Skin epidermis (tissue), 12 donors: ENCODE measurements at regions not wholly inside any gene's neighbourhood (a gene's known extent, or its start where the extent isn't known, plus 50 kb on each side); places are given as distances from the start of the nearest gene placed in this dataset.

ENCODE experiments used
- H3K27ac ChIP-seq, 21 experiments: fragments of 200-600 bp; sonication (generic) in 11 of 21; one replicate each; pipeline ENCODE4 v1.5.0; 2020; ENCODE audit warnings: mild to moderate bottlenecking in 3 of 21, inconsistent platforms in 2 of 21, moderate library complexity in 2 of 21
- H3K4me3 ChIP-seq, 7 experiments: fragments of 200-600 bp; sonication (generic) in 2 of 7; one replicate each; pipeline ENCODE4 v1.5.0; 2020; ENCODE audit warnings: inconsistent platforms in 2 of 7, mild to moderate bottlenecking in 2 of 7, moderate library complexity in 1 of 7

DNA sequence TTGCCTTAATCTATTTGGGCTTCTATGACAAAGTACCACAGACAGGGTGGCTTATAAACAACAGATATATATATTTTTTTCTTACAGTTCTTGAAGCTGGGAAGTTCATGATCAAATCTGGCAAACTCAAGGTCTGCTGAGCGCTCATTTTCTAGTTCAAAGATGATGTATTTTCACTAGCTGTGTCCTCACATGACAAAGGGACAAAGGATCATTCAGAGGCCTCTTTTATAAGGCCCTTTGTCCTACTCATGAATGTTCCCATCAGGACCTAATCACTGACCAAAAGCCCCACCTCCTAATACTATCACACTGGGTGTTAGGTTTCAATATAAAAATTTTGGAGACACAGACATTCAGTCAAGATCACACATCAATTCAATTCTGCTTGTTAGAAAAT lies 2025.2 kb downstream of the PCDH7 start:
- H3K27ac ChIP-seq, result no peak overlapping the region
- no peak overlapping the region for H3K4me3 ChIP-seq

GRCh38 chr4:32748061-32748460 lies 2027.9 kb downstream of the PCDH7 start:
- no peak overlapping the region for H3K27ac ChIP-seq
- H3K4me3 ChIP-seq, result no peak overlapping the region

DNA sequence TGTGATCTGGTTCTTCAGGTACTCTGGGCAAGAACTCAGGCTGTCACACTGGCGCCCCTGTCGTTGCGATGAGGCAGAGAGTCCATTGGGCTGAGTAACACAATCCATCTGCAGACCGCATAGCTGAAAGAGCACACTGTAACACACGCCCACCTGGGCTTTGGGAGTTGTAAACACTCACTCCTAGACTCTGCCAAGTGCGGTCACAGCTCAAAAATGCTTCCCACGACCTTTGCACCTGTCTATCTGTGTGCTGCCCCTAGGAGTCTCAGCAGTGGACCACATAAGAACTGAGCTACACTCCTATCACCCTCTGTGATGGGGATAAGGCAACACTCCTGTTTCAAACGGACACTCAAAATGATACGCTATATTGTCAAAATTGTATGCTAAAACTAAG lies 2028.3 kb downstream of the PCDH7 start:
- Histone ChIP-seq H3K27ac (no peak overlapping the region), H3K4me3 (no peak overlapping the region)

GRCh38 chr4:32752962-32753361 lies 2032.8 kb downstream of the PCDH7 start:
- no peak overlapping the region for H3K4me3 ChIP-seq
- H3K27ac ChIP-seq, result no peak overlapping the region

- Histone ChIP-seq H3K27ac (no peak overlapping the region), H3K4me3 (no peak overlapping the region)
Observed at GRCh38 chr4:32768664-32769389, 2048.7 kb downstream of the PCDH7 start.

DNA sequence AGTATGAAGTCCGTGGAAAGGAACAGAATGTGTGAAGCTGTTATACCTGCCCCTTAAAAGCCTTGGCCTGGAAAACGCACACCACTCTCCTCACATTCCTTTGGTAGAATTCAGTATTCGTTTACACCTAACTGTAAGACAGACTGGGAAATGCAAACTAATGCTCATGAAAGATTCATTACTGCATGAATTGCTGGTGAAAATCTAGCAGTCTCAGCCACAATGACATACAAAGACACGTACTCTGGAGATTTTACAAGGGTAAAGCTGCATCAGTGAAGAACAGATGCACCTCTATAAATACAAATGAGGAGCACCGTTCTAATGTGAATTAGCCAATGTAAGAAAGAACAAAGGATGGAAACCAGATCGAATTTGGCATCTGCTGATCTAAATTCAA lies 2051.3 kb downstream of the PCDH7 start:
- H3K4me3 ChIP-seq, result no peak overlapping the region
- no peak overlapping the region for H3K27ac ChIP-seq

GRCh38 chr4:32775049-32775448 lies 2054.9 kb downstream of the PCDH7 start:
- H3K4me3 ChIP-seq, result no peak overlapping the region
- H3K27ac ChIP-seq, result no peak overlapping the region

DNA sequence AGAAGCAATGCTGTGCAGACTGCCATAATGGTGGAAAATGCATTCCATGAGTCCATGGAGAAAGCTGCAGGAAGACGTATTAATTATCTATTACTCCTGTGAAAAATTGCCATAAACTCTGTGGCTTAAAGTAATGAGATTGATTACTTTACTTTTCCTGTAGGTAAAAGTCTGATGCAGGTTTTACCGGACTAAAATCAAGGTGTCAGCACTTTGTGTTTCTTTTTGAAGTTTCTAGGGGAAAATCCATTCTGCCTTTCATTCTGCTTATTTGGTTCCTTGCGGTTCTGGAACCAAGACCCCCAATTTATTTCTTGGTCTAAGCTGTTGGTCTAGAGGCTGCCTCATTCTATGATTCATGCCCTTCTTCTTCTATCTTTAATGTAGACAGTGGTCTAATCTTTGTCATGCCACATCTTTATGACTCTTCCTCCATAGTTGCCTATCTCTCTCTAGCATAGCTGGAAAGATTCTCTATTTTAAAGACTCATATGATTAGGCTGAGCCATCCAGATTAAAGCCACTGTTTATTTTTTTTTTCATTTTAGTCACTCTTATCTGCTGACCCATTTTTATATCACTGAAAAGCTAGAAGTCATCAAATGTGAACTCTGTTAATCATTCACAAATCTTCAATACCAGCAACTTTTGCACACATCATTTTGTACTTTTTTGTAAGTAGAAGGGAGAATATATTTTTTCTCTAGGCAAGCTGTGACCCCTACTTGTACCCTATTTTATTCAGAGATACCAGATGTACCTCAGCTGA lies 2056.4 kb downstream of the PCDH7 start:
- H3K4me3 ChIP-seq, result no peak overlapping the region
- H3K27ac ChIP-seq, result no peak overlapping the region

DNA sequence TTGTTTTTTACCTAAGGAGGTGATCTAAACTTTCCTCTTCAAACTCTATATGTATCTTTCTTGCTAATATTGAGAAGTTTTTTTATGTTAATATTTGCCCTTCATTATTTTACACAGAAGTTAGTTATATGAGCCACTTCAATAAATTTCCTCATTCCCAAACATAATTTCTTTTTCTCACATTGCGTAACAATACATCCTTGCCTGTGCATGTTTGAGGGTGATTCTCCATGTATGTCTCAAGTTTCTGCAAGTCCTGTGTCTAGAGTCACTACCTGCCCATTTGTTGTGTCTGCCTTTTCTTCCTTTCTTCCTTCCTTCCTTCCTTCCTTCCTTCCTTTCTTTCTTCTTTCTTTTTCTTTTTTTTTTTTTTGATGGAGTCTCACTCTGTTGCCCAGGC lies 2057.9 kb downstream of the PCDH7 start:
- H3K4me3 ChIP-seq, result no peak overlapping the region
- no peak overlapping the region for H3K27ac ChIP-seq

DNA sequence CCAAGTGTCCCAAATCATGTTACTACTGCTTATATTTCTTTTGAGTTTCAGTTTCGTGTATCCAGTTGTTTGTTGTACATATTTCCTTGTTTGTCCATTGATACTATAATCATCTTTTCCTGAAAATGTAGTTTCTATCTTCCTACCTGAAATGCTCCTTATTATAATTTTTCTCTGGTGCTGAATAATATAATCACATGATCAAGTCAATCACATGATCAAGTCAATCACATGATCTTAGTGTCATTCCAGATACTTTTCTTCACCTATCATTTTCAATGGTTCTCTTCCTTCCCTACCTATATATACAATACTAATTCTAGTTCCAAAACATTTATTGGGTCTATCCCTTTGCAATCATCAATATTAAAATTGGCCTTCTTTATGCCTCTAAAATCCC lies 2058.8 kb downstream of the PCDH7 start:
- no peak overlapping the region for H3K4me3 ChIP-seq
- no peak overlapping the region for H3K27ac ChIP-seq

DNA sequence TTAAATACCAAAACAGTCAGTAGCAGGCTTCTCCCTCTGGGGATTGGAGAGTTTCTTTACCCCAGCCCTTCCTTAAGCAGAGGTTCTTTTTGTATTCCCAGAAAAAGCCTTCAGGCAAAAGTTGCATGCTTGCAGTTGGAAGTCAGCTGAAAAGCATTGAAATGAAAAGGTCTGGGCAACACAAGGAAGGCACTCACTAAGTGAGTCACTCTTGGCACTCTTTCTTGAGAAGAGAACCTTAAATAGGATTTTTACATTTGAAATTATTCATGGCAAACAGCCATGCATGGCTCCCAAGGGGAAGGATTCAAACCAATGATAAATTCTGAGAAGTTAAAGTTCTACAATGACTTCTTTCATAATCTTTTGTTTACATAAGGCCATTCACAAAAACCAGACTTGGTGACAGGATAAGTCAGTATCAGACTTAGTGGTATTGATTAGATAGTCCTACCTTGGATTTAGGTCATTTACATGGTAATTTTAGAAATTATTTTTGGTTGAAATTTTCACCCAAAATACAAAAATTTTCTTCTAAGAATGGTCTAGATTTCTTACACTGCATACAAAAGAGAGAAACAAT lies 2068.9 kb downstream of the PCDH7 start:
- Histone ChIP-seq H3K4me3 (no peak overlapping the region), H3K27ac (no peak overlapping the region)

DNA sequence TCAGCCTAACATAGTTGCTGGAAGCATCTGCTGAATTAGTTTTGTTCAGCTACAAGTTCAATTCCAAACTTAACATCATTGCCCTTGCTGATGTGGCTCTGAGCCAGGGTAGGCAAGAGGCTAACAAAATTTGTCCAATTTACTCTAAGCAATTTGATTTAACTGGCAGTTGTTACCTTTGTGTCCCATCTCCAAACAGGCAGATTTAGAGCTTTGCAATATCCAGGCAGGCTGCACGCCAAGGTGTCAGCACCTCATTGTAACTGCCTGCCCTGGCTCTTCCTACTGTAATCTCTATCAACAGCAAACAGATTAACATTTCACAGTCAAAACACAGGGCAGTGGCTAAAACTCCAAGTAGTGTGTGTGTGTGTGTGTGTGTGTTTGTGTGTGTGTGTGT lies 2070.6 kb downstream of the PCDH7 start:
- Histone ChIP-seq H3K4me3 (no peak overlapping the region), H3K27ac (no peak overlapping the region)

GRCh38 chr4:32798471-32799159 lies 2078.4 kb downstream of the PCDH7 start:
- H3K27ac ChIP-seq, result no peak overlapping the region
- no peak overlapping the region for H3K4me3 ChIP-seq

DNA sequence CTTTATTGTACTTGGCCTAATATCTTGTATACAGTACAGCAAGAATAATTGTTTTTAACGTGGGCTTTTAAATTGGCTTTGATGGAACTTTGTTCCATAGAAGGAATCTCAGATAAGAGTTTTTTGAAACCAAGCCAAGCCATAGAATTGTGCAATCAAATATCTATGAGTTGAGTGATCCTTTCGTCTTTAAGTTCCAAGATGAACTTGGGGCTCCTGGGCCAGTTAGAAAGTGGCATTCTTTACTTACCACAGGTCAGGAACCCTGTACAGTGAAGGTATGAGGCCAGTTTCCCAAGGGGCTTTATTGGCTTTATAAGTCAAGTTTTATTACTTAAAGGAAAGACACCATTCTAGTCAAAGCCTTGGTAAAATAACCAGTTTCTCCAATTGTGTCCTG lies 2104.2 kb downstream of the PCDH7 start:
- Histone ChIP-seq H3K27ac (no peak overlapping the region), H3K4me3 (no peak overlapping the region)

- no peak overlapping the region for H3K27ac ChIP-seq
- no peak overlapping the region for H3K4me3 ChIP-seq
Observed at GRCh38 chr4:32826169-32826568, 2106.0 kb downstream of the PCDH7 start.

DNA sequence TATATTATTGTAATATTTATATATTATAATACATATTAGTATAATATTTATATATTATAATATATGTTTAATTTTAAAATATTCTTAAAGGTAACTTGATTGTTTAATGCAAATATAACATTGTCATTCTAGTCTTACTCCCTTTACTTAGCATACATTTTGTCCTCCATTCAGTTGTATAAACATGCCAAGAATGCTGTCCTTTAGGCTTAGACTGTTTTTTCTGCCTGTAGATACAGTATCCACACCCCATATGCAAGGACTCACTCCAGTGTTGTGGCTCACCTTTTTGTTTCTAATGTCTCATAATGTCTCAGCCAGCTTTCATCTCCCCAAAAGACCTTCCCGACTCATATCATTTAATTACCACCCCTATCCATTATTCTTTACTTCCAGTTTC lies 2110.0 kb downstream of the PCDH7 start:
- Histone ChIP-seq H3K27ac (no peak overlapping the region), H3K4me3 (no peak overlapping the region)

- no peak overlapping the region for H3K4me3 ChIP-seq
- no peak overlapping the region for H3K27ac ChIP-seq
Observed at GRCh38 chr4:32831104-32831503, 2110.9 kb downstream of the PCDH7 start.

GRCh38 chr4:32840461-32841189 lies 2120.5 kb downstream of the PCDH7 start:
- no peak overlapping the region for H3K27ac ChIP-seq
- H3K4me3 ChIP-seq, result no peak overlapping the region

DNA sequence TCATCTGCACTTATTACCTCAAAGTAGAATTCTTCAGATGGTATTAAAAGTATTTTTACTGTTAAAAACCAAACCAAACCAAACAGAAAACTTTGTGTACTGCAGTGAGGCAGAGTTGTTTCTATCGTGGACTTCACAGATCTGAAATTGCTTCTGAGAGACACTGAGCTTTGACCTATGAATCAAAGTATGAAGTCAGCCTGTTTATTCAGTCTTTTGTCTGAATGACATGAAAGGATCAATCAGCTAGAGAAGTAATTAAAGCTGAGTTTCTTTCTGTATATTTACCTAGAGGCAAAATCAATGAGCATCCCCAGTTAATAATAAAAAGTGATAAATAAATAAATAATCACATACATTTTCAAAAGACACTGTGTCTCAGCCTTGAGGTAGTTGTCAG lies 2121.0 kb downstream of the PCDH7 start:
- Histone ChIP-seq H3K4me3 (no peak overlapping the region), H3K27ac (no peak overlapping the region)

GRCh38 chr4:32847461-32847860 lies 2127.3 kb downstream of the PCDH7 start:
- Histone ChIP-seq H3K27ac (no peak overlapping the region), H3K4me3 (no peak overlapping the region)
